A549 (cell line): ENCODE measurements at regions not wholly inside any gene's neighbourhood (a gene's known extent, or its start where the extent isn't known, plus 50 kb on each side); places are given as distances from the start of the nearest gene placed in this dataset.

Experiments used
- ATAC-seq, 2 experiments: fragments of 200-7000 bp in 1 of 2; fragments of >200 bp in 1 of 2; cut with Nextera tagmentation in 1 of 2; cut with Tn5 transposase in 1 of 2; 3 replicates each; pipeline versions ENCODE4 v1.8.0 to v1.9.1; 2018 to 2020; ENCODE audit warnings: mild to moderate bottlenecking in 1 of 2, moderate library complexity in 1 of 2
- CTCF ChIA-PET: fragments of 300-600 bp; sonication (Branson Sonifier 250); formaldehyde crosslinking; extraction: SDS; loops from one replicate; lab custom pipeline; 2021; ENCODE audit warnings: antibody characterized with exemption, inconsistent platforms; lab: Yijun Ruan, JAX
- POLR2A ChIA-PET: fragments of 350-600 bp; formaldehyde crosslinking; extraction: SDS; loops from one replicate; lab custom pipeline; 2021; ENCODE audit warnings: antibody characterized with exemption, inconsistent platforms; lab: Yijun Ruan, JAX
- DNase-seq, 2 experiments: peaks; one replicate each; pipeline versions ENCODE4 v3.0.0 to v3.0.0-alpha.2; 2011 to 2016; ENCODE audit warnings: low read depth in 1 of 2, low spot score in 1 of 2
- FAIRE-seq: peaks from 2 replicates; lab custom pipeline; 2011; peaks lifted over from hg19 to GRCh38; lab: Jason Lieb, UNC
- H3K27ac ChIP-seq, 2 experiments: fragments of >200 bp; sonication (Bioruptor Twin); formaldehyde crosslinking; 3 replicates each; pipeline ENCODE4 v1.5.1; 2016 to 2017
- H3K4me1 ChIP-seq: fragments of >200 bp; sonication (Bioruptor Twin); formaldehyde crosslinking; 3 replicates; pipeline ENCODE4 v1.6.1; 2016
- H3K4me2 ChIP-seq: fragments of >200 bp; sonication (Bioruptor Twin); formaldehyde crosslinking; 3 replicates; pipeline ENCODE4 v1.6.1; 2016
- H3K4me3 ChIP-seq: fragments of >200 bp; sonication (Bioruptor Twin); formaldehyde crosslinking; 3 replicates; pipeline ENCODE4 v1.5.1; 2016
- H3K9me3 ChIP-seq: fragments of >200 bp; sonication (Bioruptor Twin); formaldehyde crosslinking; 3 replicates; pipeline ENCODE4 v1.6.1; 2016
- BCL3 ChIP-seq: fragments of >200 bp; sonication (Bioruptor Twin); formaldehyde crosslinking; IDR thresholded peaks from 3 replicates; pipeline ENCODE4 v1.6.1; 2016
- CEBPB ChIP-seq, 2 experiments: fragments of >200 bp in 1 of 2; sonication (Bioruptor Twin) in 1 of 2; formaldehyde crosslinking in 1 of 2; IDR thresholded peaks; 2 replicates each; pipeline ENCODE4 v1.6.1; 2012 to 2016
- CHD2 ChIP-seq: fragments of 150-350 bp; IDR thresholded peaks from 2 replicates; pipeline ENCODE4 v1.6.1; 2014; ENCODE audit warnings: low read length; ENCODE audit not compliant: partially characterized antibody
- CHD4 ChIP-seq: fragments of 200-600 bp; sonication (generic); IDR thresholded peaks from 2 replicates; pipeline ENCODE4 v1.6.1; 2016; ENCODE audit warnings: antibody characterized with exemption, mild to moderate bottlenecking, borderline replicate concordance
- E2F6 ChIP-seq: IDR thresholded peaks from 2 replicates; pipeline ENCODE4 v1.6.1; 2012; ENCODE audit warnings: low read depth, borderline replicate concordance
- EHF ChIP-seq: fragments of 250-450 bp; sonication (Bioruptor Pico); IDR thresholded peaks from 2 replicates; pipeline ENCODE4 v1.5.0; 2020; ENCODE audit warnings: mild to moderate bottlenecking
- ESRRA ChIP-seq: fragments of 150-350 bp; IDR thresholded peaks from 2 replicates; pipeline ENCODE4 v1.6.1; 2014; ENCODE audit warnings: mild to moderate bottlenecking, low read length, borderline replicate concordance
- FOXS1 ChIP-seq: fragments of 250-450 bp; sonication (Bioruptor Pico); IDR thresholded peaks from 2 replicates; pipeline ENCODE4 v1.5.0; 2020; ENCODE audit warnings: mild to moderate bottlenecking, moderate library complexity
- GATA3 ChIP-seq: IDR thresholded peaks from 2 replicates; pipeline ENCODE4 v1.6.1; 2012; ENCODE audit warnings: borderline replicate concordance
- HDAC2 ChIP-seq: fragments of 200-600 bp; sonication (generic); IDR thresholded peaks from 2 replicates; pipeline ENCODE4 v1.6.1; 2016
- HEYL ChIP-seq: fragments of 250-450 bp; sonication (Bioruptor Pico); IDR thresholded peaks from 2 replicates; pipeline ENCODE4 v1.8.0; 2021; ENCODE audit warnings: mild to moderate bottlenecking, moderate library complexity
- HMGXB4 ChIP-seq: fragments of 250-450 bp; sonication (Bioruptor Pico); IDR thresholded peaks from 2 replicates; pipeline ENCODE4 v1.5.0; 2021; ENCODE audit warnings: mild to moderate bottlenecking, moderate library complexity, borderline replicate concordance
- HOXA7 ChIP-seq: fragments of 250-450 bp; sonication (Bioruptor Pico); IDR thresholded peaks from 2 replicates; pipeline ENCODE4 v1.5.0; 2020; ENCODE audit warnings: mild to moderate bottlenecking, moderate library complexity
- HOXB13 ChIP-seq: fragments of 250-450 bp; sonication (Bioruptor Pico); IDR thresholded peaks from 2 replicates; pipeline ENCODE4 v1.5.0; 2020; ENCODE audit warnings: low read depth, mild to moderate bottlenecking, moderate library complexity
- HOXB5 ChIP-seq: fragments of 250-450 bp; sonication (Bioruptor Pico); IDR thresholded peaks from 2 replicates; pipeline ENCODE4 v1.5.0; 2020; ENCODE audit warnings: mild to moderate bottlenecking, moderate library complexity
- JUNB ChIP-seq: fragments of >200 bp; sonication (Bioruptor Twin); formaldehyde crosslinking; IDR thresholded peaks from 2 replicates; pipeline ENCODE4 v1.6.1; 2016
- NFE2L2 ChIP-seq: fragments of 150-350 bp; conservative IDR thresholded peaks from 2 replicates; pipeline ENCODE4 v1.6.1; 2014; ENCODE audit warnings: low read length
- NPAS2 ChIP-seq: fragments of 250-450 bp; sonication (Bioruptor Pico); IDR thresholded peaks from 2 replicates; pipeline ENCODE4 v1.8.0; 2022; ENCODE audit warnings: mild to moderate bottlenecking, moderate library complexity, borderline replicate concordance
- PBX3 ChIP-seq: IDR thresholded peaks from 2 replicates; pipeline ENCODE4 v1.6.1; 2012
- RARB ChIP-seq: fragments of 250-450 bp; sonication (Bioruptor Pico); IDR thresholded peaks from 2 replicates; pipeline ENCODE4 v1.8.0; 2021; ENCODE audit warnings: mild to moderate bottlenecking, moderate library complexity
- RCOR1 ChIP-seq: fragments of 150-350 bp; IDR thresholded peaks from 2 replicates; pipeline ENCODE4 v1.6.1; 2014; ENCODE audit warnings: antibody characterized with exemption, low read length, low read depth
- RFX5 ChIP-seq: fragments of 450-650 bp; IDR thresholded peaks from 2 replicates; pipeline ENCODE4 v1.7.1; 2014; ENCODE audit warnings: antibody characterized with exemption, mild to moderate bottlenecking, moderate library complexity
- RNF2 ChIP-seq: fragments of 200-600 bp; sonication (generic); IDR thresholded peaks from 2 replicates; pipeline ENCODE4 v1.6.1; 2016; ENCODE audit warnings: low read depth, mild to moderate bottlenecking, antibody characterized with exemption, moderate library complexity, borderline replicate concordance
- ZFP36 ChIP-seq: fragments of 450-650 bp; IDR thresholded peaks from 2 replicates; pipeline ENCODE4 v1.6.1; 2014; ENCODE audit warnings: borderline replicate concordance; ENCODE audit not compliant: partially characterized antibody
- ZNF302 ChIP-seq: fragments of 250-450 bp; sonication (Bioruptor Pico); IDR thresholded peaks from 2 replicates; pipeline ENCODE4 v1.9.0; 2021; ENCODE audit warnings: inconsistent platforms, mild to moderate bottlenecking, moderate library complexity
- ZSCAN20 ChIP-seq: fragments of 250-450 bp; sonication (Bioruptor Pico); IDR thresholded peaks from 2 replicates; pipeline ENCODE4 v1.8.0; 2022; ENCODE audit warnings: mild to moderate bottlenecking, moderate library complexity
- WGBS: methylation state at CpG from one replicate; pipeline ENCODE4 v1.1.6; 2017; ENCODE audit errors: missing lambda C conversion rate; 5-methylcytosine and 5-hydroxymethylcytosine counted together

GRCh38 chr2:120674246-120675170, 61.2 kb upstream of the GLI2 start:
- no peak for ATAC-seq

GRCh38 chr2:120675460-120676130, 60.1 kb upstream of the GLI2 start:
- peak; percentile 54 to 71 for ATAC-seq
- CTCF ChIA-PET = interaction anchor here (0.5 to 3.8 kb wide), 20 partner anchors 11 to 474 kb away, joined by 3 to 30 read pairs (median 4); no protein-coding TSS in a partner anchor
- peak; percentile 57 to 75 for DNase-seq
- 28% methylated on average over 21 of the region's 26 CpGs for WGBS
- no peak for FAIRE-seq
- H3K27ac ChIP-seq = no peak overlapping the region
- H3K4me3 ChIP-seq = no peak overlapping the region
- H3K4me1 ChIP-seq = no peaks in the 10 kb centered on the region
- POLR2A ChIA-PET = no interaction called here
- no peak overlapping the region for H3K4me2 ChIP-seq
- no peaks in the 10 kb centered on the region for H3K9me3 ChIP-seq
- no peak for TF ChIP-seq HOXA7 (CRISPR knock-in tag)
- TF ChIP-seq ZNF302 (CRISPR knock-in tag) = no peak
- no peak for TF ChIP-seq HMGXB4 (CRISPR knock-in tag)
- TF ChIP-seq CEBPB (IDR thresholded peaks at IDR 0.05) = peak in 1 of 2 experiments; percentile 20; a peak in 1 of 4 replicates
- TF ChIP-seq ZSCAN20 (CRISPR knock-in tag) = no peak
- no peak for TF ChIP-seq RCOR1
- no peak for TF ChIP-seq HOXB13
- no peak for TF ChIP-seq EHF (CRISPR knock-in tag)
- no peak for TF ChIP-seq NPAS2
- TF ChIP-seq GATA3 = no peak
- no peak for TF ChIP-seq FOXS1 (CRISPR knock-in tag)
- no peak for TF ChIP-seq RNF2
- TF ChIP-seq CHD4 = no peak

More at GRCh38 chr2:120674246-120675170, 61.2 kb upstream of the GLI2 start:
- H3K4me3 ChIP-seq = no peak overlapping the region
- no peak for DNase-seq
- FAIRE-seq = no peak
- 61% methylated on average over 16 of the region's 21 CpGs for WGBS
- ChIA-PET POLR2A (no interaction called here), CTCF (interaction anchor here (0.5 to 3.8 kb wide), 13 partner anchors 10 to 473 kb away, joined by 3 to 30 read pairs (median 5); no protein-coding TSS in a partner anchor)
- TF ChIP-seq ZFP36 (no peak), JUNB (no peak), RFX5 (no peak), RNF2 (no peak), E2F6 (no peak), HEYL (CRISPR knock-in tag) (no peak), HOXB5 (CRISPR knock-in tag) (no peak), ZNF302 (CRISPR knock-in tag) (no peak), CHD4 (no peak), CHD2 (no peak), HDAC2 (no peak), BCL3 (no peak), HOXB13 (no peak), ESRRA (no peak), RARB (CRISPR knock-in tag) (no peak), NFE2L2 (no peak), EHF (CRISPR knock-in tag) (no peak), PBX3 (no peak), RCOR1 (no peak), HOXA7 (CRISPR knock-in tag) (no peak)
- TF ChIP-seq, all 56 proteins: peak for 0
- Histone ChIP-seq H3K27ac (no peak overlapping the region), H3K9me3 (no peaks in the 10 kb centered on the region), H3K4me2 (no peak overlapping the region), H3K4me1 (0 out of 3 replicates have a peak, but pooled peaks cover 4% of the 10 kb centered on the region)
